Skin of body (tissue), 1 donor: ENCODE measurements at regions not wholly inside any gene's neighbourhood (a gene's known extent, or its start where the extent isn't known, plus 50 kb on each side); places are given as distances from the start of the nearest gene placed in this dataset.

ENCODE experiments used
- DNase-seq: peaks from one replicate; lab custom pipeline; 2025; lab: John Stamatoyannopoulos, UW

DNA sequence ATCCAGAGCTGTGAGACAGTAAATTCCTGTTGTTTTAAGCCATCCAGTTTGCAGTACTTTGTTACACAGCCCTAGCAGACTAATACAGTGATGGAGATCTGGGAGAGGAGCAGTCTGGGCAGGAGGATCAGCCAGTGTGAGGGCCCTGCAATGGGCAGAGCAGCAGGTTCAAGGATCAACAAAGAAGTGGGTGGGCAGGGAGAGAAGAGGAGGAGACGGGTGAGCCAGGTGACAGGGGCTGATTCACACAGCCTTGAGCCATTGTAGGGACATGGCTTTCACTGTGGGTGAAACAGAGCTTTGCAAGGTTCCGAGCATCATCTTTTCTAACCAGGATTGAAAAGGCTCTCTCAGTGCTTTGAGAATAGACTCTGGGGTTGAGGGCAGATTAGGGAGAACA, 88.2 kb upstream of the MVB12B start:
- DNase-seq, result no peak

DNA sequence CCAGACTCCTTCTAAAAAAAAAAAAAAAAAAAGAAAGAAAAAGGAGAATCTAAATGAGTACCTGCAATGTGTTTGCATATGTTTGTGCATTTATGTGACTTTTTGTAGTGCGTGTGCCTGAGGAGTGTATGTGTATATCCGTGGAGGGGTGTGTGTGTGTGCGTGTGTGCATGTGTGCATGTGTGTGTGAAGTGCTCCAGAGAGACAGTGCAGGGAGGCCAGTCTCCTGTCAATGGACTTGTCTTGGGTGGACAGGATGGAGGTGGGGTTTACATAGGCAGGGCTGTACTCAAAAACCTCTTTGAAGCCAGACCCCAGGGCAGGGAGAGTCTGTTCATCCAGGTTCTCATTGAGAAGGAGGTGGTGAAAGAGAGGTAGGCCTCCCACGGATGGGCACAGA, 87.1 kb upstream of the MVB12B start:
- DNase-seq, result no peak

DNA sequence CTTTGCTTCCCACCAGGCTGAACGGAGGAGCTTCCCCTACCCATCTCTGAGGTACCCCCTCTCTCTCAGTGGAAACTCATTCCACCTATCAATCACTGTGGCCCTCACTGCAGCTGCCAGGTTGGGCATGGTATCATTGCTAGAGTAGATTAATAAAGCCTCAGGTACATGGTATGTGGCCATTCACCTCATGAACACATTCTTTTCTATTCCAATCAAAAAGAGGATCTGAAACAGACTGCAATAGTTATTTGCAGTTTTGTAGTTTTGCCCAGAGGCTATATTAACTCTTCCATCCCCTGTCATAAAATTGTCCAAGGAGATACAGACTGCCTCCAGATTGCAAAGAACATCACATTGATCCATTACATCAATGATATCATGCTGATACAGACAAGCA, 85.8 kb upstream of the MVB12B start:
- DNase-seq, result no peak

DNA sequence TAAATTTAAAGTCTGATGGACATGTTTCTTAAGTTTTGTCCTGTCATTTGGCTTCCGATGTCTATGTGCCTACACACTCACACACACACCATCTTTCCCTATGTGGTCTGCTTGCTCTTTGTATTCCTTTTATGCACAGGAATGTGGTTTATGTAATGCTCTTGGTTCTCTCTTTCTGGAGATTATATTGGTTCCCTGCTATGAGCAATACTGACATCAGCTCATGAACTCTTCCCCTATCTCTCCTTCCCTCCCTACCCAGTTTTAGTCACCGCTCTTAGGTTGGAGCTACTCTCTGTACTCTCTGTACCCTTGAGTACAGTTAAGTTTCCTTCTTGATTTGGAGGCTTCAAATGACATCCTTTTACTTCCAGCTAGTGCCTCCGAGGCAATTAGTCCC, 77.9 kb upstream of the MVB12B start:
- no peak for DNase-seq

DNA sequence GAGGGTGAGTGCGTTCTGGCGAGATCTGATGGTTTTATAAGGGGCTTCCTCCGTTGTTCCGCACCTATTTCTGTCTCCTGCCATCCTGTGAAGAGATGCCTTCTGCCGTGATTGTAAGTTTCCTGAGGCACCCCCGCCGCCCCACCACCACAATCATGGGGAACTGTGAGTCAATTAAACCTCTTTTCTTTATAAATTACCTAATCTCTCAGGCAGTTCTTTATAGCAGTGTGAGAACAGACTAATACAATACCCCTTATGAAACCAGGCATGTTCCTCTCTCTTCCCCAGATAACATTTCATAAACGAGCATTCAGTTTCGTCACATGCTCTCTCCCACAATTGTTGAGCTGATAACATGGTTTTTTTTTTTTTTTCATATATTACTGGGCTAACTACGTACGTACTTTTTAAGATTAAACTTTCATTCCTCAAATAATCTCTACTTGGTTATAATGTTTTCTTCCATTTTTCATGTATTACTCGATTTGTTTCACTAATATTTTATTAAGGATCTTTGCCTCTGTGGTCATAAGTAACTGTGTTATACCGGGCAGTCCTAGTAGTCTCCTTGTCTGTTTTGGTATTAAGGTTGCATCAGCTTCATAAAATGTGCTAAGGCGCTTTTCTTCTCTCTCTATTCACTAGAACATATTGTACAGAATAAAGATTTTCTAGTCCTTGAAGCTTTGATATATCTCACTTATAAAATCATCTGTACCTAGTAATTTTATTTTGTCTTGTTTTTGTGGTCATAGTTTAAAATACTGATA, 64.9 kb upstream of the MVB12B start:
- no peak for DNase-seq

DNA sequence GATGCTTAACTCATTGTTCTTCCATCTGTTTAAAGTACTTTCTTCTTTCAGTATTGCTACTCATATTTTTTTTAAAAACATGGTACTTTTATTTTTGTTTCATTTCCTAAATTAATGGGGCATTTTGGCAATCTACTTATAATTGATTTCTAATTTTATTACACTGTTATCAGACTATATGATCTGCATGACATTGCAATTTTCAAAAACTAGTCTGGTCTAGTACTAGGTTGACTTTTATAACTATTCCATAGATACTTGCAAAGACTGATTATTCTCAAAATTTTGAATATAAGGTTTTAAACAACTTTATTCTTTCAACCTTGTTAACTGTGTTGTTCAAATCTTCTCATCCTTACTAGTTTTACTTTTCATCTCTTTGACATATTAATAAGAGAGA, 63.9 kb upstream of the MVB12B start:
- no peak for DNase-seq

DNA sequence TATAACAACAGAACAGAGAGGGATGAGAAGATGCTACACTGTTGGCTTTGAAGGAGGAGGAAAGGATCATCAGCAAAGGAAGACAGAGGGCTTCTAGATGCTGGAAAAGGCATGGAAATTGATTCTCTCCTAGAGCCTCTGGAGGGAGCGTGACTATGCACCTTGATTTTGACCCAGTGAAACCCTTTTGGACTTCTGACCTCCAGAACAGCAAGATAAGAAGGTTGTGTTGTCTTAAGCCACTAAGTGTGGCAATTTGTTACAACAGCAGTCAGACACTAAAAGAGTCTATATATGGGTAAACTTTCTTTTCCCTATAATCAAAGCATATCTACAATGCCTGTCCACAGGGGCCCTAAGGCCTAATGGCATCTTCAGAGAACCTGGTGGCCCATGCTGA, 56.1 kb upstream of the MVB12B start:
- no peak for DNase-seq

DNA sequence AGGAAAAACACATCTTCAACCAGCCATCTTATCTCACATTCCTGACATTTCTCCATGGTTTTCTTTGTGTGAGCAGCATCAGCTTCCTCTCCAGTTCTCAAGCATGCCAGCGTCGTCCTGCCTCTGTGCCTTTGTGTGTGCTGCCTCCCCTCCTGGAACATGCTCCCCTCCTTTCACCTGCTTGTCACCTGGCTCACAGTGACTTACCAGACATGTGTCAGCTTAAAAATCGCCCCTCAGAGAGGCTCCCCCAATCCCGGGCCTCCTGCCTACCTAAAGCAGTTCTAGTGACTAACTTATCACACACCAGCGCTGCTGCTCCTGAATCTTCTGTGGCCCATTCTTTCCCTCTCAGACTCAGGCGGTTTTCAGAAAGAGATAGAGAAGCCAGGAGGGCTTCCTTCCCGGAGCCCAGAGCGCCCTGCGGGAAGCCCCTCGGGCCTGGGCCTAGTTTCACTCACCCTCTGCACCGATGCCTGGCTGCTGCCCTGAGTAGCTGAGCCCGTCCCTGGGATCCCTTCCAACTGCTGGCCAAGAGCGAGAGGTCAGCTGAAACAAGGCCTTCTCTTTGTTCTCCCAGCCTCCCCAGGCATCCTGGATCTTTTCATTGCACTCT, 51.1 kb upstream of the MVB12B start:
- no peak for DNase-seq

DNA sequence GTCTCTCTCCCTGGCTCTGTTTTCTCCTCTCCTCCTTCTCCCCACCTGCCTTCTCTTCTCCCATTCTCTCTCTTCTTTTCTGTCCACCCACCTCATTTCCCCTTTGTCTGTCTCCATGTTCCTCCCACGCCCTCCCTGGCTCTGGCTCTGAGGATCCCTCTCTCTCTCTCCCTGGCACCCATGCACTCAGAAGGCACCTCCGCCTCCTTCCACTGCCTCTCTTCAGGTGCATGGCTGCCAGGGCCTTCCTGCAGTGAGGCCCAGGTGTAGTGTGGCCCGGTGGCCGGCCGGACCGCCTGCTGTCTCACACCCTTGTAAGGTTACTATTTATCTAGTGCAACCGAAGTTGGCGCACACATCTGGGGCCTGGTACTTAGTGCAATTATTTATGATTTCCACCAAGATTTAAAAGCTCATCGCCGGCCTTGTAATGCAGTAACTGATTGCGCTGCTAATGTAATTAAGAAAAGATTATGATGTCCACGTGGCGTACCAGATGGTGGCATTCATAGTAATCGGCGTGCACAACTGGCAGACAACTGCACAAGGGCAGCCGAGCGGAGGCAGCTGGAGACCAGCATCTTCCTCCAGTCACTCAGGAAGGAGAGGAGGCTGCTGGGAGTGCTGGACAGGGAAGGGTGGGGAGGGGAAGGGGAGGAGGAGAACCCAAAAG, 50.4 kb upstream of the MVB12B start:
- DNase-seq, result no peak
